ENCODE measurements at regions not wholly inside any gene's neighbourhood (a gene's known extent, or its start where the extent isn't known, plus 50 kb on each side); places are given as distances from the start of the nearest gene placed in this dataset.

- TF ChIP-seq CTCF (IDR thresholded peaks at IDR 0.05) (no peak), EZH2 (IDR thresholded peaks at IDR 0.05; ENCODE audit: borderline replicate concordance, insufficient read depth, low read depth, low read length, poor library complexity, severe bottlenecking) (no peak)
These were observed 138.8 kb upstream of the CD180 start for GRCh38 chr5:67335426-67335825.

Measured in B cell (primary cell).